ENCODE measurements at regions not wholly inside any gene's neighbourhood (a gene's known extent, or its start where the extent isn't known, plus 50 kb on each side); places are given as distances from the start of the nearest gene placed in this dataset.

DNA sequence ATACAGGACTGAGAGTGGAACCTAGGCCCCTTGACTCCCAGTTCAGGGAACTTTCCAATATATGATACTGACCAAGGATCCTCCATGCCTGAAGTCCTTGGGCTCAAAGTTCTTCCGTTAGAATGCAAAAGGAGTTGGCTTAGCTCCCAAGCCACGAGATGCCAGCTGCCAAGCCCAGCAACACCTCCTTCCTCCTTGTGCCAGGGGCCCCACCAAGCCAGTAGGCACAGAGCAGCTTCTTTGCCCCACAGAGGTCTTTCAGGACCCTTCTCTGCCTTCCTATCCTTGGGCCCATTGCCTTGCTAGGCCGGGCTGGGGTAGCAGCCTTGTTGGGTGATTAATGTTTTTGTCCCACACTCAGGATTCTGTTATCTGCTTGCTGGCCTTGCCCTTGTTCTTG is 105.6 kb downstream of the EFNB1 start (continued):
- TF ChIP-seq RBBP5 (conservative IDR thresholded peaks at IDR 0.05) (no peak), POU2F2 (IDR thresholded peaks at IDR 0.05; ENCODE audit: borderline replicate concordance, low read depth, low read length) (no peak)
- TF ChIP-seq, protein P1, sequence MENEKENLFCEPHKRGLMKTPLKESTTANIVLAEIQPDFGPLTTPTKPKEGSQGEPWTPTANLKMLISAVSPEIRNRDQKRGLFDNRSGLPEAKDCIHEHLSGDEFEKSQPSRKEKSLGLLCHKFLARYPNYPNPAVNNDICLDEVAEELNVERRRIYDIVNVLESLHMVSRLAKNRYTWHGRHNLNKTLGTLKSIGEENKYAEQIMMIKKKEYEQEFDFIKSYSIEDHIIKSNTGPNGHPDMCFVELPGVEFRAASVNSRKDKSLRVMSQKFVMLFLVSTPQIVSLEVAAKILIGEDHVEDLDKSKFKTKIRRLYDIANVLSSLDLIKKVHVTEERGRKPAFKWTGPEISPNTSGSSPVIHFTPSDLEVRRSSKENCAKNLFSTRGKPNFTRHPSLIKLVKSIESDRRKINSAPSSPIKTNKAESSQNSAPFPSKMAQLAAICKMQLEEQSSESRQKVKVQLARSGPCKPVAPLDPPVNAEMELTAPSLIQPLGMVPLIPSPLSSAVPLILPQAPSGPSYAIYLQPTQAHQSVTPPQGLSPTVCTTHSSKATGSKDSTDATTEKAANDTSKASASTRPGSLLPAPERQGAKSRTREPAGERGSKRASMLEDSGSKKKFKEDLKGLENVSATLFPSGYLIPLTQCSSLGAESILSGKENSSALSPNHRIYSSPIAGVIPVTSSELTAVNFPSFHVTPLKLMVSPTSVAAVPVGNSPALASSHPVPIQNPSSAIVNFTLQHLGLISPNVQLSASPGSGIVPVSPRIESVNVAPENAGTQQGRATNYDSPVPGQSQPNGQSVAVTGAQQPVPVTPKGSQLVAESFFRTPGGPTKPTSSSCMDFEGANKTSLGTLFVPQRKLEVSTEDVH (IDR thresholded peaks at IDR 0.05; ENCODE audit: low read depth, partially characterized antibody): no peak

DNA sequence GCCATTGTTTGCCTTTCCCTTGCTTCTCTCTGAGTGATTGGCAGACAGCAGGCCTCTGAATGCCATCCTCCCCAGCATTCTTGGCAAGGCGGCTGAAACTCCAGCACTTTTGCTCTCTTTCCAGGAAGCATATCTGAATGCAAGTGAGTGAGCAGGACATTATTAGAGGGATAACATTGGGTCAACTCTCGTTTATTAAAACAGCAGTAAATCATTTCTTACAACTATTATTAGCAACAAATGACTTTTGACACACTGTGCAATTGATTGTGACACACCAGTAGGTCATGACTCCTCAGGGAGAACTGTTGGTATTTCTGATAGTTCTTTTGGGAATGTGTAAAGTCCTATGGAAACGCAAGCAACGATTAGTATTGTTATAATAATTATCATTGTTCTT is 103.8 kb downstream of the EFNB1 start:
- BruUV-seq (replicated peaks): no TSS peak
- H3K4me1 ChIP-seq (ENCODE audit: control insufficient read depth, insufficient read depth, low read length): no peaks in the 10 kb centered on the region
- intact Hi-C loops (cut with micrococcal nuclease; ENCODE audit: unreplicated experiment) (no loop called here), in situ Hi-C loops (cut with MboI) (no loop called here)
- WGBS (ENCODE audit: insufficient coverage, insufficient replicate concordance, low lambda C conversion rate, missing lambda C conversion rate): 52% methylated on average over 4 of the region's 4 CpGs
- 0 out of 2 replicates have a peak, but pooled peaks cover 2% of the 10 kb centered on the region for H4K20me1 ChIP-seq (ENCODE audit: control insufficient read depth, insufficient read depth)
- DNase-seq (ENCODE audit: low read depth, low spot score) (no peak), ATAC-seq (no peak), FAIRE-seq (no peak)
- no peak overlapping the region for H3K9ac ChIP-seq (ENCODE audit: control insufficient read depth, insufficient read depth, low read length)
- TF ChIP-seq CREB1 (IDR thresholded peaks at IDR 0.05; ENCODE audit: low read depth) (no peak), MYC (IDR thresholded peaks at IDR 0.05; ENCODE audit: insufficient read depth, insufficient read length, insufficient replicate concordance, low read length, severe bottlenecking) (no peak), ETV6 (conservative IDR thresholded peaks at IDR 0.05 in 1 of 2, IDR thresholded peaks at IDR 0.05 in 1 of 2; ENCODE audit: borderline replicate concordance in 1 of 2, low read depth in 1 of 2) (no peak), MTA2 (IDR thresholded peaks at IDR 0.05; ENCODE audit: low read depth) (no peak), KDM1A (IDR thresholded peaks at IDR 0.05; ENCODE audit: borderline replicate concordance) (no peak), TARDBP (IDR thresholded peaks at IDR 0.05; ENCODE audit: borderline replicate concordance) (no peak)
- TF ChIP-seq, protein P2, sequence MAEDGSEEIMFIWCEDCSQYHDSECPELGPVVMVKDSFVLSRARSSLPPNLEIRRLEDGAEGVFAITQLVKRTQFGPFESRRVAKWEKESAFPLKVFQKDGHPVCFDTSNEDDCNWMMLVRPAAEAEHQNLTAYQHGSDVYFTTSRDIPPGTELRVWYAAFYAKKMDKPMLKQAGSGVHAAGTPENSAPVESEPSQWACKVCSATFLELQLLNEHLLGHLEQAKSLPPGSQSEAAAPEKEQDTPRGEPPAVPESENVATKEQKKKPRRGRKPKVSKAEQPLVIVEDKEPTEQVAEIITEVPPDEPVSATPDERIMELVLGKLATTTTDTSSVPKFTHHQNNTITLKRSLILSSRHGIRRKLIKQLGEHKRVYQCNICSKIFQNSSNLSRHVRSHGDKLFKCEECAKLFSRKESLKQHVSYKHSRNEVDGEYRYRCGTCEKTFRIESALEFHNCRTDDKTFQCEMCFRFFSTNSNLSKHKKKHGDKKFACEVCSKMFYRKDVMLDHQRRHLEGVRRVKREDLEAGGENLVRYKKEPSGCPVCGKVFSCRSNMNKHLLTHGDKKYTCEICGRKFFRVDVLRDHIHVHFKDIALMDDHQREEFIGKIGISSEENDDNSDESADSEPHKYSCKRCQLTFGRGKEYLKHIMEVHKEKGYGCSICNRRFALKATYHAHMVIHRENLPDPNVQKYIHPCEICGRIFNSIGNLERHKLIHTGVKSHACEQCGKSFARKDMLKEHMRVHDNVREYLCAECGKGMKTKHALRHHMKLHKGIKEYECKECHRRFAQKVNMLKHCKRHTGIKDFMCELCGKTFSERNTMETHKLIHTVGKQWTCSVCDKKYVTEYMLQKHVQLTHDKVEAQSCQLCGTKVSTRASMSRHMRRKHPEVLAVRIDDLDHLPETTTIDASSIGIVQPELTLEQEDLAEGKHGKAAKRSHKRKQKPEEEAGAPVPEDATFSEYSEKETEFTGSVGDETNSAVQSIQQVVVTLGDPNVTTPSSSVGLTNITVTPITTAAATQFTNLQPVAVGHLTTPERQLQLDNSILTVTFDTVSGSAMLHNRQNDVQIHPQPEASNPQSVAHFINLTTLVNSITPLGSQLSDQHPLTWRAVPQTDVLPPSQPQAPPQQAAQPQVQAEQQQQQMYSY (CRISPR knock-in tag; IDR thresholded peaks at IDR 0.05): no peak
- TF ChIP-seq, protein P3, sequence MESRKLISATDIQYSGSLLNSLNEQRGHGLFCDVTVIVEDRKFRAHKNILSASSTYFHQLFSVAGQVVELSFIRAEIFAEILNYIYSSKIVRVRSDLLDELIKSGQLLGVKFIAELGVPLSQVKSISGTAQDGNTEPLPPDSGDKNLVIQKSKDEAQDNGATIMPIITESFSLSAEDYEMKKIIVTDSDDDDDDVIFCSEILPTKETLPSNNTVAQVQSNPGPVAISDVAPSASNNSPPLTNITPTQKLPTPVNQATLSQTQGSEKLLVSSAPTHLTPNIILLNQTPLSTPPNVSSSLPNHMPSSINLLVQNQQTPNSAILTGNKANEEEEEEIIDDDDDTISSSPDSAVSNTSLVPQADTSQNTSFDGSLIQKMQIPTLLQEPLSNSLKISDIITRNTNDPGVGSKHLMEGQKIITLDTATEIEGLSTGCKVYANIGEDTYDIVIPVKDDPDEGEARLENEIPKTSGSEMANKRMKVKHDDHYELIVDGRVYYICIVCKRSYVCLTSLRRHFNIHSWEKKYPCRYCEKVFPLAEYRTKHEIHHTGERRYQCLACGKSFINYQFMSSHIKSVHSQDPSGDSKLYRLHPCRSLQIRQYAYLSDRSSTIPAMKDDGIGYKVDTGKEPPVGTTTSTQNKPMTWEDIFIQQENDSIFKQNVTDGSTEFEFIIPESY (IDR thresholded peaks at IDR 0.05): no peak
- no peaks in the 10 kb centered on the region for H3K36me3 ChIP-seq (ENCODE audit: control insufficient read depth in 2 of 2, insufficient read depth in 2 of 2, low read length in 1 of 2)
- H3K27ac ChIP-seq (ENCODE audit: control insufficient read depth, insufficient read depth): no peak overlapping the region
- H3K4me2 ChIP-seq (ENCODE audit: control insufficient read depth, insufficient read depth): no peak overlapping the region
- no peak overlapping the region for H2AFZ ChIP-seq (ENCODE audit: control insufficient read depth, low read depth, low read length)
- POLR2A ChIA-PET: no interaction called here
- no peaks in the 10 kb centered on the region for H3K79me2 ChIP-seq (ENCODE audit: control insufficient read depth, insufficient read depth, low read length)
- no peaks in the 10 kb centered on the region for H3K27me3 ChIP-seq (replicated peaks in 1 of 2; ENCODE audit: control insufficient read depth in 2 of 2, insufficient read depth in 2 of 2, low read length in 1 of 2)
- SMC1A ChIA-PET (ENCODE audit: uncharacterized antibody, unreplicated experiment): no interaction called here
- no peaks in the 10 kb centered on the region for H3K9me3 ChIP-seq (replicated peaks; ENCODE audit: control insufficient read depth, insufficient read depth, low read length)
- H3K4me3 ChIP-seq: no peak overlapping the region
- RAD21 ChIA-PET (ENCODE audit: unreplicated experiment): no interaction called here
- CTCF ChIA-PET: no interaction called here

Measured in GM12878 (cell line).